ENCODE measurements at regions not wholly inside any gene's neighbourhood (a gene's known extent, or its start where the extent isn't known, plus 50 kb on each side); places are given as distances from the start of the nearest gene placed in this dataset.

DNA sequence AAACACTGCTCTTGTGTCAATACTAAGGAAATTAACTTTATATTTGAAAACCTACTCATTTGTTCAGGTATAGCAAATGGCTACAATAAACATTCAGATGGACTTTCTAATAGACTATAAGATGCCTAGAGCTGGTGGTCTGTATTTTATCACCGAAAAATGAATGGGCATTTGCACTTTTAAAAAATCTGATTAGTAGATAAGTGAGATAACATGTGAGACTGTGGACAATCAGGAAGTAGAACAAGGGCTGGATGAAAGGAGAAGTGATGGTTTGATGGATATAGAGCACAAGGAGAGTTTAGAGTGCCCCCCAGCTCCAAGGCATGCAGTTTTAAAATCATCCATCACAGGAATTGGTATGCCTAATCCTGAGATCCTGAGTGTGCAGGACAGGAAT lies 308.4 kb upstream of the RARB start:
- no peak for DNase-seq

GRCh38 chr3:25120665-25121064 lies 307.4 kb upstream of the RARB start:
- no peak for DNase-seq

GRCh38 chr3:25125201-25125600 lies 302.9 kb upstream of the RARB start:
- DNase-seq: no peak

- DNase-seq: no peak
Observed at GRCh38 chr3:25128735-25129134, 299.3 kb upstream of the RARB start.

DNA sequence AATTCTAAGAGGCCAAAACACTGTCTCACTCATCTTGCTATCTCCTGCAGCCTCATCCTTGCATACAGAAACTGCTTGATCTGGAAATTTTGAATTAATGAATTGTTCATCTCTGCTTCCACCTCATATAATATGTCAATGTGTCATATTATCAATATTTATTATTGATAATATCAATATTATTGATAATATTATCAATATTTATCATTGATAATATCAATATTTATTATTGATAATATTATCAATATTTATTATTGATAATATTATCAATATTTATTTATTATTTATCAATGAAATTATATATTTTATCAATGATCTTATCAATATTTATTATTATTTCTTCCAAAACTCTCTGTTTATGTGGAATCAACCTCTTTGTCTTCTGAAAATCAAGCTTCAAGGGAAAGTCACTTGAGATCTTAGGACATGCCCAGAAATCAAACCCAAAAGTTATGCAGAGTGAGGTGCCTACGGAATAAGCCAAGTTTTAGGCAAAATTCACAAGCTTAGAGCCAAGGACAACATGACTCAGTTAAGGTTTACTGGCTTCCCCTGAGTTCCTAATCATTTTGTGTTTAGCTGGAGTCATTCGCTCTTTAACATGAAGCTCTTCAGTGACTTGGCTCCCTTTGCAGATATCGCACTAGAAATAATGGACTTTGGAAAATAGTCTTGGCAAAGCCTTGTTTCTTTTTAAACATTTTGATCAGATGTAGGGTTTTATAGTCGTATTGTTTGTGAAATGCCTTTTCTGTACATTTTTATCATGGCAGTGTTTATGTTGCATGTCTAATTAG lies 297.1 kb upstream of the RARB start:
- no peak for DNase-seq

DNA sequence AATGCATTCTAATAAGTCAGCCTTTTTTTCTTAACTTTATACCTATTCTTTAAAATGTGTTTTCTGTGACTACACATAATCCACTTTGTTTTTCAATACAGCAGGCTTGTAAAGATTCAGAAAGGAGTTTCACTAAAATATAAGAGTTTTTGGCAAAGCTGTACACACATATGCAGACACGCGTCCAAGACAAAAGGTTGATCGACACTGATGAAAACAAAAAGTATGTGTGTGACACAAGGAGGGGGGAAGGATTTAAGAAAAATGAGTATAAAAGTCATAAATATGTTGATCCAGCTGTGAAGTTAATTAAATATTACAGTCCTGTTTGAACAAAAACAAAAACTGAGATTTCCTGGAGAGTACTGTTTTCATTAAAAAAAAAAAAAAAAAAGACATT lies 294.5 kb upstream of the RARB start:
- no peak for DNase-seq

- DNase-seq: no peak
Observed at GRCh38 chr3:25137606-25138005, 290.5 kb upstream of the RARB start.

DNA sequence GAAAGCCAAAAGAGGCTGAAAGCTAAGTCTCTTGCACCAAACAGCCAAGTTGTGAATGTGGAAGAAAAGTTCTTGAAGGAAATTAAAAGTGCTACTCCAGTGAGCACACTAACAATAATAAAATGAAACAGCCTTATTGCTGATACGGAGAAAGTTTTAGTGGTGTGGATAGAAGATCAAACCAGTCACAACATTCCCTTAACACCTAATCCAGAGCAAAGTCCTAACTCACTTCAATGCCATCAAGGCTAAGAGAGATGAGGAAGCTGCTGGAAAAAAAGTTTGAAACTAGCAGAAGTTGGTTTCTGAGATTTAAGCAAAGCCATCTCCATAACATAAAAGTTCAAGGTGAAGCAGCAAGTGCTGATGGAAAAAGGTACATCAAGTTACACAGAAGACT lies 288.8 kb upstream of the RARB start:
- no peak for DNase-seq

DNA sequence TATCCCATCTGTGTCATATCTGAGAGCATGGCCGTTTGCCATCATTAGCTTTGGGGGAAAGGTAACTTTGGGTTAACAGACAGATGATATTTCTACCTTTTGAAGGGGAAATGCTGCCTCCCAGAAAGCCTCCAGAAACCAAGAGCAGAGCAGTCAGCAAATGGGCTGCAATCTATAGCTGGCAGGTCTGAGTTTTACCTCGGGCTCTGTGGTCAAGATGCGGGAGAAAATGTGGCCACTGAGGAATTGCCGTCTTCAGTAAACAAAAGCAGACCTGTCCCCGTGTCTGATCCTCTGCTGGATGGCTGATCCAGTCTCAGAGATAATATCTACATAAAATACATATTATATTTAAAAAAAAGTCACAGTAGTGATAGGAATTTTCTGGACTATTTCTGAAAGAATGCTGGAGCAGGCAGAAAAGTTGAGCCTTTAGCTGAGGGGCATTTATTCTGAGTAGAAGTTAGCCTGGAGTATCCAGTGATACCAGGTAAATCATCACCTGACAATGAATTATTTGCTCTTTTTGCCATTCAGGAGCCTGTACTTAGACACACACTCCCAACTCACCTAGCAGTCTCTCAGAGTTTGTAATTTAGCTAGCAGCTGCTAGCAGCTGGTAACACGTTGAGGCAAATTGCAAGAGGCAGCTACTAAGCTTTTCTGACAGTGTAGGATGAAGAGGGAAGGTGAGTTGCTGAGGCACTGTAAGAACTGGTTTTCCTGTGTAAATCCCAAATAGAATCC lies 285.3 kb upstream of the RARB start:
- no peak for DNase-seq

DNA sequence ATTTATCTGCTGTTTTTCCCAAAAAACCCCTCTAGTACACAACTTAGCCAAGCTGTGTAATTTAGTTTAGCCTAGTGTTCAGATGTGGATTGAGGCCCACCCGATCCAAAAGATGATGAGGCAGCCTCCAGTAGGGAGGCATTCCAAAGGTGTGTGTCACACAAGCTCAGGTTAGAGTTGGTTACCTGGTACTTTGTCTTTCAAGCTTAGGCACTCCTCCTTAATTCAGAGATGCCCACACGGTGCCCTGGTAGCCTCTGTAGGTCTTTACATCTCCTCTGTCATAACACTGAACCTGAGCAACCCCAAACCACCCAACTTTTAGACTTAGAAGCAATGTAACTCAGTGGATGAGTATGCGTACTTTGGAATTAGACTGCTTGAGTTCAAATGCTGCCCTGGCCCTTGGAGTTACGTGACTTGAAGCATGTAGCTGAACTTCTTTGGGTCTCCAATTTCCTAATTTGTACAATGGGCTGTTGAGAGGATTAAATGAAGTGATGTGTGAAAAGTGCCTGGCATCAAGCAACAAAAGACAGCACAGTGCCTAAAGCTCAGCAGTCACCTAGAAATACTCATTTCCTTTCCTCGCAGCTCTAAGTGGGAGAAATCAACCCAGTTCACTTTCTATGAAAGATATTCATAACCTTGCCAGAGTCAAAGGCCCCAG lies 284.6 kb upstream of the RARB start:
- DNase-seq: no peak

GRCh38 chr3:25144430-25144829 lies 283.6 kb upstream of the RARB start:
- no peak for DNase-seq

DNA sequence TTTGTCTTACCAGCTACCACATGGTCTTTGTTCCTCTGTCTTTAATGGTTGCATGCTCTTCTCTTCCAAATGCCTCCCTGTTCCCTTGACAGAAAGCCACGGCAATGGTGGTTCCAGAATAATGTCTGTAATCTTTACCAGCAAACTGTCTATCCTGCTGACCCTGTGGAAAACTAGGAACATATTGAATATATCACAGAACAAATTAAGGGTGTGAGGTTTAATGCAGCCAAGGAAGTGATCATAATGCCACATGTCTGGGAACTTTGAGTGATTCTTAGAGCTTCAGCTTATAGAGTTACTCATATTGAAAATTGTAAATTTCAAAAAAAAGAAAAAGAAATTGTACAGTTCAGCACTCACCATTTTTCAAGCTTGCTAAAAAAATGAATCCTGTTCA lies 282.9 kb upstream of the RARB start:
- no peak for DNase-seq

DNA sequence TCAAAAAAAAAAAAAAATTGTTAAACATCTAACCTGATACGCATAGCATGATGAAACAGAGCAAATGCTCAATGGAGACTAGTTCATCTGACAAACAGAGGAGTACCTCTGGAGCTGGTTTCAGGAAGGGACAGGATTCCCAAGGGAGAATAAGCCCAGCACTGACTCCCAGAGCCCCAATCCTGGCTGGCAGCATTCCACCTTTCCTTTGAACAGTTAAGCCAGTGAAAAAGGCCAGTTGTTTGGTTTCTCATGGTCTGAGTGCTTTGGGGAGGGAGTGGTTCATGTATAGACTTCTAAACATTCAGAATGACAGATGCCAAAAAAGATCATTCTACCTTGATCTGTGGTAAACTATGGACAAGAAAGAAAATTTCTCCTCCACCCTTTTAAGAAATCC lies 277.9 kb upstream of the RARB start:
- DNase-seq: no peak

GRCh38 chr3:25151281-25151902 lies 276.7 kb upstream of the RARB start:
- no peak for DNase-seq

GRCh38 chr3:25151903-25152295 lies 276.2 kb upstream of the RARB start:
- no peak for DNase-seq

GRCh38 chr3:25153136-25153535 lies 274.9 kb upstream of the RARB start:
- no peak for DNase-seq

DNA sequence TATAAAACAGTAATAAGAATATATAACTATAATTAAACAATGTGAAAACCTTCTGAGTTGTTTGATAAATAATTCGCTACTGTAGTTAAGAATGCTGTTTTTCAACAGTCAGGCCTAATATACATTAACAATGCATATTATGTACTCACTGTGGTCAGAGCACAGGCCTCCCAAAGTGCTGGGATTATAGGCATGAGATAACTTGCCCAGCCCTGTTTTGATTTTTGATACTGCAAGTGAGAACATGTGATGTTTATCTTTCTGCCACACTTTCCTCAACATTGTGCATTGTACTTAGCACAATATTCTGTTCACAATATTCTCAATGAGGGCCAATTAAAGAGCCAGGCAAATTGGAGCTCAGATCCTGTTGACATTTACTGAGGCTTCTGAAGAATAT lies 274.5 kb upstream of the RARB start:
- DNase-seq: no peak

- DNase-seq: no peak
Observed at GRCh38 chr3:25155652-25156471, 272.2 kb upstream of the RARB start.

- DNase-seq: no peak
Observed at GRCh38 chr3:25156626-25157025, 271.4 kb upstream of the RARB start.

DNA sequence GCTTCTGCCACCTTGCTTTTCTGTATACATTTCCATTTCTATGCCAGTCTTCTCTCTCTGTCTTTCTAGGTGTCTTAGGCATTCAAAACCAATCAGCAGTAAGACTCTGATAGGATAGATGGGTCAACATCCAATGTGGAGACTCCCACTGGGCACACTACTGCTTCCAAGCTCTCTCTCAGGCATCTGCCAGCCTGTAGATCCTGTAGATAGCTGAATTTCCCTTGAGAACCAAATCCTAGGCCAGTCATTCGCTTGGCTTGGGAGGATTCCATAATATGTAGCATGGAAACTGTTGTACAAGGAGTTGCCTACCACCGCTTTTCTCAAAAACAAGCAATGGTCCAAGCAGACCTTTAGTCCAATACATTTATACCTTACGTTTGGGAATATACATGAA lies 262.8 kb upstream of the RARB start:
- DNase-seq: no peak

DNA sequence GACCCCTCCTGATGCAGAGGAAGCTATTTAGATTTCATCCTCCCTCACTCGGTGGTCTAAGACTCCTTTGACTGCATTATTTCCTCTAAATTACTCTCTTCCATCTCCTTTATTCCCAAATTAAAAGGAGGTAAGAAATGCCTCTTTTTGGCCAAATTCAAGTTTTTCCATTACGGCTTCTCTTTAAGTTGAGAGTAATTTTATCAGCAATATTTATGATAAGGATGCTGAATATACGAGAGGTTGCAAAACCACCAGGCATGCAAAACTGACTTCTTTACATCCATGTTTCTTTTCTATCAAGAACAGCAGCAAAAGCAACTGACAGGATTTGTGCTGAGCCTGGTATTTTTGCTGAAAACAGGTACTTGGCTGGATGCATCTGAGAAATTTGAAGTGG lies 262.0 kb upstream of the RARB start:
- no peak for DNase-seq

DNA sequence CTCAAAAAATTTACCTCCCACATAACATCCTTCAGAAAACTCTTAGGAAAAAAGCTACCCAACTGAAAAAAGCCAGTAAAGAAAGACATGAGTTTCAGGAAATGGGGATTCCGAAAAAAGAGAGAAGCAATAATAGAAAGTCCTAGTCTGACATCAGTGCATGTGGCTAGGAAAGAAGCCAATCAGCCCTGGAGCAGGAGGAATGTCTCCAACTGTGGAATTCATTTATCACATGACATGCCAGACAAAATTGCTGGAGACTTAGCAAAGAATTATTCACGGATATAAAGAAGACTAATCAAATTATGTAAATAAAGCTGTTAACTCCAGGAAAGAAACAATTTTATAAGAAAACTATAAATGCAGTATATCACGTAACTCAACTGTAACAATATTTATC lies 258.9 kb upstream of the RARB start:
- DNase-seq: no peak

GRCh38 chr3:25170021-25170420 lies 258.0 kb upstream of the RARB start:
- no peak for DNase-seq

Measured in NCI-H2029 treated with DMSO at 0.1 percent for 48 hours (cell line).